ENCODE measurements at regions not wholly inside any gene's neighbourhood (a gene's known extent, or its start where the extent isn't known, plus 50 kb on each side); places are given as distances from the start of the nearest gene placed in this dataset.

DNA sequence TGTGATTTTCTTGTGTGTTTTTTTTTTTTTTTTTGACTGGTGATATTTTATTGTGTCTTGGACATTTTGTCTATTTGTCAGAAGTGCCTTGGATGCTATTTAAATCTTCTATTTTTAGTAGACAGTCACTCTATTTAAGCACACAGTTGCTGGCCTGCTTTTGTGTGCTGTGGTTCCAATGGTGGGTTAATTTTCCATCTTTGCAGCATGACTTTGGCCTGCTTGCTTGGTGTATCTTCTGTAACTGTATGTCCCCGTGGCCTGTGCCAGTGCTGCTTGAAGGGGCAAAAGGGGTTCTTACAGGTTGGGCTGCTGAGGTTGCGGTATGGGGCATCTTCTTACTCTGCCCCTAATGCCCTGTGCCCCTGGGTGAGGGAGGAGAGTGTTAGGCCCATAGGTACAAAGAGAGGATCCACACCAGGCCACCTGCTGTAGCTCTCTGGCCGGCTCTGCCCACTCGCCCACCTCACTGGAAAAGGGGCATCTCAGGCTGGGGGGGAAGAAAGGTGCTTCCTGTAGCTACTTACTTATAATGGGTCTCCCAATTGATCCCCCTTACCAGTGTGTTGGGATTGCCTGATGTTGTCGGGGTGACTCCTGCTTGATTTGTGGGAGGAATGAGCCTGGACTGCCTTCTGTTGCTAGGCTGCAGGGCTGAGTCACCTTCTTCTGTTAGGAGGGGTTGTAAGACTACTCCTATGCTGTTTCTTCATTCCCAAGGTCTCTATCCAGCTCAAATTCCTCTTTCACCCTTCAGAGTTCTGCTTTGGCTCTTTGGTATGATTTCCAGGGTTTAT is 490.0 kb upstream of the HS6ST1 start:
- no peak for ATAC-seq (ENCODE audit: poor library complexity)
- peaks cover 0 to 29% of the 10 kb centered on the region in 2 experiments for H3K9me3 ChIP-seq (ENCODE audit: control insufficient read depth in 1 of 2, insufficient read depth in 1 of 2, low read length in 2 of 2)
- Mint-ChIP-seq H3K4me3 (no peak overlapping the region), H3K27ac (no peak overlapping the region), H3K9me3 (no peaks in the 10 kb centered on the region), H3K4me1 (ENCODE audit: low read depth) (no peaks in the 10 kb centered on the region), H3K27me3 (peaks cover 3% of the 10 kb centered on the region), H3K36me3 (ENCODE audit: low read depth) (no peaks in the 10 kb centered on the region)
- H3K27ac ChIP-seq (ENCODE audit: low read depth in 1 of 2, low read length in 2 of 2), result no peak overlapping the region
- H3K4me1 ChIP-seq (ENCODE audit: insufficient read depth, low read length), result no peaks in the 10 kb centered on the region
- intact Hi-C loops (cut with DNase I, micrococcal nuclease), result no loop called here
- H3K4me3 ChIP-seq (ENCODE audit: low read length), result no peak overlapping the region
- ChIA-PET CTCF (no interaction called here), POLR2A (no interaction called here)
- H3K36me3 ChIP-seq (ENCODE audit: insufficient read depth, low read length), result no peaks in the 10 kb centered on the region
- no peak for DNase-seq
- TF ChIP-seq, protein P1, sequence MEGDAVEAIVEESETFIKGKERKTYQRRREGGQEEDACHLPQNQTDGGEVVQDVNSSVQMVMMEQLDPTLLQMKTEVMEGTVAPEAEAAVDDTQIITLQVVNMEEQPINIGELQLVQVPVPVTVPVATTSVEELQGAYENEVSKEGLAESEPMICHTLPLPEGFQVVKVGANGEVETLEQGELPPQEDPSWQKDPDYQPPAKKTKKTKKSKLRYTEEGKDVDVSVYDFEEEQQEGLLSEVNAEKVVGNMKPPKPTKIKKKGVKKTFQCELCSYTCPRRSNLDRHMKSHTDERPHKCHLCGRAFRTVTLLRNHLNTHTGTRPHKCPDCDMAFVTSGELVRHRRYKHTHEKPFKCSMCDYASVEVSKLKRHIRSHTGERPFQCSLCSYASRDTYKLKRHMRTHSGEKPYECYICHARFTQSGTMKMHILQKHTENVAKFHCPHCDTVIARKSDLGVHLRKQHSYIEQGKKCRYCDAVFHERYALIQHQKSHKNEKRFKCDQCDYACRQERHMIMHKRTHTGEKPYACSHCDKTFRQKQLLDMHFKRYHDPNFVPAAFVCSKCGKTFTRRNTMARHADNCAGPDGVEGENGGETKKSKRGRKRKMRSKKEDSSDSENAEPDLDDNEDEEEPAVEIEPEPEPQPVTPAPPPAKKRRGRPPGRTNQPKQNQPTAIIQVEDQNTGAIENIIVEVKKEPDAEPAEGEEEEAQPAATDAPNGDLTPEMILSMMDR (IDR thresholded peaks at IDR 0.05), result no peak
- no peaks in the 10 kb centered on the region for H3K27me3 ChIP-seq (ENCODE audit: control insufficient read depth in 1 of 2, insufficient read depth in 2 of 2, low read length in 2 of 2)

DNA sequence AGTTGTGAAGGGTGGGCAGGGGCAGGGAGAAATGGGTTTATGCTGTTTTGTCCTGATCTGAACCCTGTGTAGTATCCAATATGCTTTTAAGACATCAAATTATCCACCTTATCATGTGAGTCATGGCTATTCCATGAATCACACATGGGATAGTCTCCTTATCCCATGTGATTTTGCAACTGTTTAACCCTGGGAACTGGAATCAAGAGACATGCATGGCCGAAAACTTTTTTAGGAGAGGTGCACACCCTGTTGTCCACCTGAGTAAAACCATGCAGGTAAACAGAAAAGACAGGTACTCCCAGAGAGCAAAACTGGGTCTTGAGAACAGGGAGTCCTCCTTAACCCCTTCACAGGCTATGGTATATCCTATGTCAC is 490.6 kb upstream of the HS6ST1 start:
- Histone ChIP-seq H3K27ac (ENCODE audit: low read depth in 1 of 2, low read length in 2 of 2) (no peak overlapping the region), H3K9me3 (ENCODE audit: control insufficient read depth in 1 of 2, insufficient read depth in 1 of 2, low read length in 2 of 2) (peaks cover 0 to 31% of the 10 kb centered on the region in 2 experiments), H3K27me3 (ENCODE audit: control insufficient read depth in 1 of 2, insufficient read depth in 2 of 2, low read length in 2 of 2) (no peaks in the 10 kb centered on the region), H3K36me3 (ENCODE audit: insufficient read depth, low read length) (no peaks in the 10 kb centered on the region), H3K4me1 (ENCODE audit: insufficient read depth, low read length) (no peaks in the 10 kb centered on the region), H3K4me3 (ENCODE audit: low read length) (no peak overlapping the region)
- TF ChIP-seq, protein P1 (IDR thresholded peaks at IDR 0.05), result no peak
- ChIA-PET CTCF (no interaction called here), POLR2A (no interaction called here)
- DNase-seq, result no peak
- intact Hi-C loops (cut with DNase I, micrococcal nuclease), result no loop called here
- Mint-ChIP-seq H3K4me3 (no peak overlapping the region), H3K27me3 (peaks cover 3% of the 10 kb centered on the region), H3K27ac (no peak overlapping the region), H3K9me3 (no peaks in the 10 kb centered on the region), H3K4me1 (ENCODE audit: low read depth) (no peaks in the 10 kb centered on the region), H3K36me3 (ENCODE audit: low read depth) (no peaks in the 10 kb centered on the region)
- no peak for ATAC-seq (ENCODE audit: poor library complexity)

DNA sequence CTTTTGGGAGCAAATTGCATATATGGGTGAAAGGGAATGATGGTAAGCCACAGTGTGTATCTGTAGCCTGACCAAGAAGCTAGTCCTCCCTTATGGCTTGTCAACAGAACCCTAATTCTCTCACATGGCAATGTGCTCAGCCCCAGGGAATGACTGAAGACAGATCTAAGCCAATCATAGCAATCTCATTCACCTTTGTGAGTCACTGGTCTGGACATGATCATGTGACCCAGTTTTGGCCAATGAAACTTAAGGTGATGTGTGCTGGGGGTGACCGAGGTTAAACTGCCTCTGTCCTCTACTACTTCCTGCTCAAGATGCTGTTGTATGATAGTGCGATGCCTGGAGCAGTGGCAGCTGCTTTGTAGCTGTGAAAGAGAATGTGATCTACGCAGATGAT is 491.2 kb upstream of the HS6ST1 start:
- ATAC-seq (ENCODE audit: poor library complexity) (no peak), DNase-seq (no peak)
- no peak overlapping the region for H3K4me3 ChIP-seq (ENCODE audit: low read length)
- Mint-ChIP-seq H3K27ac (no peak overlapping the region), H3K4me3 (no peak overlapping the region), H3K4me1 (ENCODE audit: low read depth) (no peaks in the 10 kb centered on the region), H3K27me3 (peaks cover 3% of the 10 kb centered on the region), H3K36me3 (ENCODE audit: low read depth) (no peaks in the 10 kb centered on the region), H3K9me3 (no peaks in the 10 kb centered on the region)
- TF ChIP-seq, protein P1 (IDR thresholded peaks at IDR 0.05), result no peak
- no peaks in the 10 kb centered on the region for H3K4me1 ChIP-seq (ENCODE audit: insufficient read depth, low read length)
- no peaks in the 10 kb centered on the region for H3K27me3 ChIP-seq (ENCODE audit: control insufficient read depth in 1 of 2, insufficient read depth in 2 of 2, low read length in 2 of 2)
- peaks cover 0 to 31% of the 10 kb centered on the region in 2 experiments for H3K9me3 ChIP-seq (ENCODE audit: control insufficient read depth in 1 of 2, insufficient read depth in 1 of 2, low read length in 2 of 2)
- H3K27ac ChIP-seq (ENCODE audit: low read depth in 1 of 2, low read length in 2 of 2), result no peak overlapping the region
- ChIA-PET POLR2A (no interaction called here), CTCF (no interaction called here)
- no peaks in the 10 kb centered on the region for H3K36me3 ChIP-seq (ENCODE audit: insufficient read depth, low read length)
- intact Hi-C loops (cut with DNase I, micrococcal nuclease), result no loop called here

Data from CD4-positive, alpha-beta T cell (primary cell).